ENCODE measurements at regions not wholly inside any gene's neighbourhood (a gene's known extent, or its start where the extent isn't known, plus 50 kb on each side); places are given as distances from the start of the nearest gene placed in this dataset.

- no peak for TF ChIP-seq CTCF (IDR thresholded peaks at IDR 0.05)
- TF ChIP-seq POLR2A (IDR thresholded peaks at IDR 0.05): no peak
These were observed 183.8 kb upstream of the CD180 start for GRCh38 chr5:67380431-67380830.
